H9 (cell line): ENCODE measurements at regions not wholly inside any gene's neighbourhood (a gene's known extent, or its start where the extent isn't known, plus 50 kb on each side); places are given as distances from the start of the nearest gene placed in this dataset.

Experiments
- DNase-seq: peaks from one replicate; pipeline ENCODE4 v3.0.0-alpha.2; 2017
- H2AFZ ChIP-seq: one replicate; pipeline ENCODE4 v1.6.1; 2013; ENCODE audit warnings: mild to moderate bottlenecking, low read length, control low read depth, moderate library complexity
- H2AK5ac ChIP-seq: 2 replicates; pipeline ENCODE4 v1.6.1; 2013; ENCODE audit warnings: low read length, control low read depth, mixed read lengths; ENCODE audit not compliant: insufficient read length
- H2BK120ac ChIP-seq: one replicate; pipeline ENCODE4 v1.6.1; 2013; ENCODE audit warnings: low read depth, mild to moderate bottlenecking, low read length, control low read depth, inconsistent platforms; ENCODE audit not compliant: poor library complexity, severe bottlenecking
- H2BK12ac ChIP-seq: 2 replicates; pipeline ENCODE4 v1.6.1; 2013; ENCODE audit warnings: low read length, control low read depth, mixed read lengths, low read depth; ENCODE audit not compliant: insufficient read length
- H2BK15ac ChIP-seq: 2 replicates; pipeline ENCODE4 v1.6.1; 2013; ENCODE audit warnings: low read depth, low read length, control low read depth
- H2BK20ac ChIP-seq: one replicate; pipeline ENCODE4 v1.6.1; 2013; ENCODE audit warnings: low read depth, mild to moderate bottlenecking, low read length, control low read depth, inconsistent platforms; ENCODE audit not compliant: poor library complexity, severe bottlenecking
- H2BK5ac ChIP-seq: 2 replicates; pipeline ENCODE4 v1.6.1; 2013; ENCODE audit warnings: low read length, control low read depth, mixed read lengths; ENCODE audit not compliant: insufficient read length
- H3K14ac ChIP-seq: 2 replicates; pipeline ENCODE4 v1.6.1; 2013; ENCODE audit warnings: low read length, control low read depth; ENCODE audit not compliant: insufficient read depth
- H3K18ac ChIP-seq: 2 replicates; pipeline ENCODE4 v1.6.1; 2013; ENCODE audit warnings: low read depth, mild to moderate bottlenecking, mixed read lengths, low read length, control low read depth; ENCODE audit not compliant: insufficient read length
- H3K23ac ChIP-seq: 2 replicates; pipeline ENCODE4 v1.6.1; 2013; ENCODE audit warnings: low read length, control low read depth, mixed read lengths, low read depth; ENCODE audit not compliant: insufficient read length
- H3K23me2 ChIP-seq: 2 replicates; pipeline ENCODE4 v1.6.1; 2013; ENCODE audit warnings: low read depth, mild to moderate bottlenecking, mixed read lengths, low read length, control low read depth; ENCODE audit not compliant: insufficient read length, poor library complexity, severe bottlenecking
- H3K27ac ChIP-seq: 2 replicates; pipeline ENCODE4 v1.5.1; 2013; ENCODE audit warnings: low read length, control low read depth, mixed read lengths, low read depth; ENCODE audit not compliant: insufficient read length
- H3K27me3 ChIP-seq: 2 replicates; pipeline ENCODE4 v1.6.1; 2013; ENCODE audit warnings: low read length, control low read depth, inconsistent platforms; ENCODE audit not compliant: insufficient read depth
- H3K4ac ChIP-seq: 2 replicates; pipeline ENCODE4 v1.6.1; 2013; ENCODE audit warnings: low read depth, mild to moderate bottlenecking, control low read depth, inconsistent platforms, low read length, moderate library complexity
- H3K4me1 ChIP-seq: 2 replicates; pipeline ENCODE4 v1.6.1; 2013; ENCODE audit warnings: low read length, control low read depth, inconsistent platforms; ENCODE audit not compliant: insufficient read depth
- H3K4me2 ChIP-seq: 2 replicates; pipeline ENCODE4 v1.6.1; 2013; ENCODE audit warnings: low read length, control low read depth, mixed read lengths; ENCODE audit not compliant: insufficient read length, insufficient read depth
- H3K56ac ChIP-seq: 2 replicates; pipeline ENCODE4 v1.6.1; 2013; ENCODE audit warnings: low read depth, mild to moderate bottlenecking, mixed read lengths, low read length, control low read depth; ENCODE audit not compliant: insufficient read length
- H3K79me1 ChIP-seq: 2 replicates; pipeline ENCODE4 v1.6.1; 2013; ENCODE audit warnings: low read depth, mild to moderate bottlenecking, moderate library complexity, low read length, control low read depth, inconsistent platforms; ENCODE audit not compliant: insufficient read depth, poor library complexity, severe bottlenecking
- H3K79me2 ChIP-seq: 2 replicates; pipeline ENCODE4 v1.6.1; 2013; ENCODE audit warnings: low read length, control low read depth, inconsistent platforms; ENCODE audit not compliant: insufficient read depth
- H3K9ac ChIP-seq: 2 replicates; pipeline ENCODE4 v1.6.1; 2013; ENCODE audit warnings: low read length, control low read depth, mixed read lengths; ENCODE audit not compliant: insufficient read length; ENCODE audit errors: extremely low read depth
- H3K9me3 ChIP-seq: one replicate; pipeline ENCODE4 v1.6.1; 2013; ENCODE audit warnings: low read depth, low read length, inconsistent platforms; ENCODE audit not compliant: control insufficient read depth
- H3T11ph ChIP-seq: one replicate; pipeline ENCODE4 v1.6.1; 2013; ENCODE audit warnings: mild to moderate bottlenecking, low read length, control low read depth, inconsistent platforms
- H4K20me1 ChIP-seq: one replicate; pipeline ENCODE4 v1.6.1; 2013; ENCODE audit not compliant: control insufficient read depth, insufficient read length, insufficient read depth
- H4K5ac ChIP-seq: 2 replicates; pipeline ENCODE4 v1.6.1; 2013; ENCODE audit warnings: low read depth, mild to moderate bottlenecking, mixed read lengths, low read length, control low read depth; ENCODE audit not compliant: insufficient read length
- H4K8ac ChIP-seq: replicated peaks from 2 replicates; pipeline ENCODE4 v1.6.1; 2013; ENCODE audit warnings: low read length, control low read depth, mixed read lengths, low read depth; ENCODE audit not compliant: insufficient read length
- H4K91ac ChIP-seq: 2 replicates; pipeline ENCODE4 v1.6.1; 2013; ENCODE audit warnings: low read depth, mild to moderate bottlenecking, moderate library complexity, mixed read lengths, low read length, control low read depth; ENCODE audit not compliant: insufficient read length
- H3K27ac Mint-ChIP-seq, 3 experiments: 2 replicates in 2 of 3; 3 replicates in 1 of 3; pipeline ENCODE4 v1.8.0; 2020 to 2021; ENCODE audit warnings: mixed read lengths in 3 of 3, mild to moderate bottlenecking in 1 of 3, moderate library complexity in 1 of 3
- H3K27me3 Mint-ChIP-seq: 2 replicates; pipeline ENCODE4 v1.8.0; 2021; ENCODE audit warnings: low read depth, mild to moderate bottlenecking, moderate library complexity, mixed read lengths
- H3K36me3 Mint-ChIP-seq, 3 experiments: 2 replicates in 2 of 3; 3 replicates in 1 of 3; pipeline ENCODE4 v1.8.0; 2020 to 2021; ENCODE audit warnings: low read depth in 3 of 3, mixed read lengths in 3 of 3; ENCODE audit not compliant: insufficient read depth in 1 of 3
- H3K4me1 Mint-ChIP-seq, 2 experiments: 2 replicates each; pipeline ENCODE4 v1.8.0; 2020; ENCODE audit warnings: mixed read lengths in 2 of 2
- H3K4me3 Mint-ChIP-seq, 2 experiments: 2 replicates in 1 of 2; 3 replicates in 1 of 2; pipeline ENCODE4 v1.8.0; 2020 to 2021; ENCODE audit warnings: mild to moderate bottlenecking in 2 of 2, mixed read lengths in 2 of 2, moderate library complexity in 1 of 2
- H3K9me3 Mint-ChIP-seq, 2 experiments: 2 replicates in 1 of 2; 3 replicates in 1 of 2; pipeline ENCODE4 v1.8.0; 2020; ENCODE audit warnings: mild to moderate bottlenecking in 2 of 2, mixed read lengths in 2 of 2, moderate library complexity in 1 of 2
- CTCF ChIP-seq: fragments of 200-600 bp; sonication (generic); conservative IDR thresholded peaks from 3 replicates; pipeline ENCODE4 v1.8.0; 2021; ENCODE audit warnings: antibody characterized with exemption, mild to moderate bottlenecking
- WGBS: extraction: QIAGEN DNeasy Blood & Tissue Kit; methylation state at CpG from one replicate; pipeline ENCODE4 v1.1.7; 2013; ENCODE audit warnings: missing lambda C conversion rate, low lambda C conversion rate, mixed read lengths; ENCODE audit not compliant: insufficient read length; ENCODE audit errors: extremely low coverage; 5-methylcytosine and 5-hydroxymethylcytosine counted together

- H3K9ac ChIP-seq, result no peak overlapping the region
- H3K27me3 ChIP-seq, result no peaks in the 10 kb centered on the region
- no peak overlapping the region for H4K5ac ChIP-seq
- H4K91ac ChIP-seq, result no peak overlapping the region
- no peak for DNase-seq
- no CpG with 5 or more reads among the region's 1 CpG for WGBS
- no peak overlapping the region for H3K23ac ChIP-seq
- H3K56ac ChIP-seq, result no peak overlapping the region
- Mint-ChIP-seq H3K36me3 (peaks cover 0 to 4% (median 1%) of the 10 kb centered on the region in 3 experiments; a peak in 2 of 7 replicates), H3K4me3 (peak overlapping the region in 1 of 2 experiments; percentile 2; a peak in 1 of 5 replicates), H3K27ac (no peak overlapping the region), H3K9me3 (peaks cover 2 to 8% of the 10 kb centered on the region in 2 experiments; a peak in 3 of 5 replicates), H3K4me1 (peaks cover 10 to 20% of the 10 kb centered on the region in 2 experiments), H3K27me3 (peaks cover 2% of the 10 kb centered on the region)
- no peak overlapping the region for H3K4me2 ChIP-seq
- no peaks in the 10 kb centered on the region for H3K79me2 ChIP-seq
- no peak overlapping the region for H2AK5ac ChIP-seq
- no peak overlapping the region for H2BK5ac ChIP-seq
- H2BK120ac ChIP-seq, result no peak overlapping the region
- no peaks in the 10 kb centered on the region for H4K20me1 ChIP-seq
- no peak overlapping the region for H3K18ac ChIP-seq
- no peak overlapping the region for H3K14ac ChIP-seq
- TF ChIP-seq CTCF, result no peak
- no peak overlapping the region for H3K4ac ChIP-seq
- no peak overlapping the region for H4K8ac ChIP-seq
- no peaks in the 10 kb centered on the region for H3K79me1 ChIP-seq
- H2AFZ ChIP-seq, result no peak overlapping the region
- H3K23me2 ChIP-seq, result no peaks in the 10 kb centered on the region
- H2BK20ac ChIP-seq, result no peak overlapping the region
- no peak overlapping the region for H3T11ph ChIP-seq
- peaks cover 4% of the 10 kb centered on the region; the same call in 1 of the 2 replicates for H3K4me1 ChIP-seq
- no peak overlapping the region for H3K27ac ChIP-seq
- no peaks in the 10 kb centered on the region for H3K9me3 ChIP-seq
- no peak overlapping the region for H2BK15ac ChIP-seq
- H2BK12ac ChIP-seq, result no peak overlapping the region
These were observed 74.1 kb upstream of the IRX6 start for GRCh38 chr16:55249936-55250335.
